Natural killer cell (primary cell): ENCODE measurements at regions not wholly inside any gene's neighbourhood (a gene's known extent, or its start where the extent isn't known, plus 50 kb on each side); places are given as distances from the start of the nearest gene placed in this dataset.

ENCODE experiments used
- ATAC-seq, 3 donors: fragments of 150-1000 bp in 2 of 3; fragments of 200-7000 bp in 1 of 3; cut with Tn5 transposase; 1 replicate in 1 of 3; 2 replicates in 2 of 3; pipeline ENCODE4 v1.10.0; 2021; ENCODE audit warnings: mild to moderate bottlenecking in 2 of 3, moderate library complexity in 2 of 3
- DNase-seq, 2 donors: peaks; one replicate each; pipeline versions ENCODE4 v3.0.0 to v3.0.0-alpha.2; 2013 to 2021; ENCODE audit warnings: mixed read lengths in 1 of 2
- H3K27ac ChIP-seq: one replicate; pipeline ENCODE4 v1.5.1; 2013; ENCODE audit warnings: mild to moderate bottlenecking, low read length
- H3K27me3 ChIP-seq: one replicate; pipeline ENCODE4 v1.6.1; 2013; ENCODE audit warnings: low read length; ENCODE audit not compliant: control insufficient read depth, insufficient read depth
- H3K36me3 ChIP-seq: one replicate; pipeline ENCODE4 v1.6.1; 2013; ENCODE audit warnings: low read length; ENCODE audit not compliant: control insufficient read depth, insufficient read depth
- H3K4me1 ChIP-seq: one replicate; pipeline ENCODE4 v1.6.1; 2013; ENCODE audit warnings: low read length; ENCODE audit not compliant: control insufficient read depth, insufficient read depth
- H3K4me3 ChIP-seq: one replicate; pipeline ENCODE4 v1.5.1; 2013; ENCODE audit warnings: low read length
- H3K9me3 ChIP-seq: one replicate; pipeline ENCODE4 v1.6.1; 2013; ENCODE audit warnings: low read length; ENCODE audit not compliant: control insufficient read depth, insufficient read depth
- H3K27ac Mint-ChIP-seq, 2 donors: one replicate each; pipeline ENCODE4 v1.8.0; 2022; ENCODE audit warnings: mild to moderate bottlenecking in 2 of 2, mixed read lengths in 2 of 2, moderate library complexity in 1 of 2
- H3K27me3 Mint-ChIP-seq, 2 donors: one replicate each; pipeline ENCODE4 v1.8.0; 2022; ENCODE audit warnings: low read depth in 2 of 2, mixed read lengths in 2 of 2
- H3K36me3 Mint-ChIP-seq: one replicate; pipeline ENCODE4 v1.8.0; 2022; ENCODE audit warnings: mixed read lengths
- H3K4me1 Mint-ChIP-seq, 2 donors: one replicate each; pipeline ENCODE4 v1.8.0; 2022; ENCODE audit warnings: mixed read lengths in 2 of 2
- H3K4me3 Mint-ChIP-seq: one replicate; pipeline ENCODE4 v1.8.0; 2022; ENCODE audit warnings: mild to moderate bottlenecking, moderate library complexity, mixed read lengths
- H3K9me3 Mint-ChIP-seq, 2 donors: one replicate each; pipeline ENCODE4 v1.8.0; 2022; ENCODE audit warnings: mixed read lengths in 2 of 2
- CTCF ChIP-seq: fragments of 200-600 bp; IDR thresholded peaks from one replicate; pipeline ENCODE4 v1.8.0; 2022; ENCODE audit warnings: antibody characterized with exemption
- WGBS: methylation state at CpG from one replicate; pipeline ENCODE4 v1.1.7; 2013; ENCODE audit warnings: missing lambda C conversion rate; ENCODE audit not compliant: insufficient coverage; 5-methylcytosine and 5-hydroxymethylcytosine counted together
- intact Hi-C: fragments of 100-400 bp; cut with micrococcal nuclease; formaldehyde crosslinking; loops from one replicate; pipeline ENCODE4 v1.14.2; 2022

GRCh38 chr18:45156946-45157345 lies 458.3 kb upstream of the SLC14A2 start:
- H3K4me1 ChIP-seq, result no peaks in the 10 kb centered on the region
- ATAC-seq (no peak), DNase-seq (no peak)
- no peaks in the 10 kb centered on the region for H3K27me3 ChIP-seq
- Mint-ChIP-seq H3K27me3 (peaks cover 10 to 12% of the 10 kb centered on the region in 2 donors), H3K27ac (no peak overlapping the region), H3K4me3 (no peak overlapping the region), H3K4me1 (peaks cover 11 to 15% of the 10 kb centered on the region in 2 donors), H3K9me3 (no peaks in the 10 kb centered on the region), H3K36me3 (no peaks in the 10 kb centered on the region)
- no peaks in the 10 kb centered on the region for H3K9me3 ChIP-seq
- no peaks in the 10 kb centered on the region for H3K36me3 ChIP-seq
- H3K27ac ChIP-seq, result no peak overlapping the region
- TF ChIP-seq CTCF, result no peak
- intact Hi-C loops, result no loop called here
- no peak overlapping the region for H3K4me3 ChIP-seq
- 100% methylated on average over 3 of the region's 3 CpGs for WGBS

GRCh38 chr18:45157576-45157975 lies 457.7 kb upstream of the SLC14A2 start:
- H3K27ac Mint-ChIP-seq, result no peak overlapping the region
- ATAC-seq (no peak), DNase-seq (no peak)
- 40% methylated on average over 1 of the region's 1 CpG for WGBS
- H3K9me3 Mint-ChIP-seq, result no peaks in the 10 kb centered on the region
- no peak for TF ChIP-seq CTCF
- peaks cover 14 to 17% of the 10 kb centered on the region in 2 donors for H3K4me1 Mint-ChIP-seq
- intact Hi-C loops, result no loop called here
- no peak overlapping the region for H3K27ac ChIP-seq
- H3K27me3 Mint-ChIP-seq, result peaks cover 10 to 12% of the 10 kb centered on the region in 2 donors
- H3K4me1 ChIP-seq, result no peaks in the 10 kb centered on the region
- H3K27me3 ChIP-seq, result no peaks in the 10 kb centered on the region
- H3K36me3 ChIP-seq, result no peaks in the 10 kb centered on the region
- H3K9me3 ChIP-seq, result no peaks in the 10 kb centered on the region
- H3K36me3 Mint-ChIP-seq, result no peaks in the 10 kb centered on the region
- H3K4me3 ChIP-seq, result no peak overlapping the region
- H3K4me3 Mint-ChIP-seq, result no peak overlapping the region

GRCh38 chr18:45161850-45162249 lies 453.4 kb upstream of the SLC14A2 start:
- Mint-ChIP-seq H3K36me3 (no peaks in the 10 kb centered on the region), H3K9me3 (no peaks in the 10 kb centered on the region), H3K27me3 (peaks cover 6 to 10% of the 10 kb centered on the region in 2 donors), H3K27ac (no peak overlapping the region), H3K4me1 (peaks cover 14 to 17% of the 10 kb centered on the region in 2 donors), H3K4me3 (no peak overlapping the region)
- no peaks in the 10 kb centered on the region for H3K4me1 ChIP-seq
- no peak overlapping the region for H3K4me3 ChIP-seq
- ATAC-seq (no peak), DNase-seq (no peak)
- no peak overlapping the region for H3K27ac ChIP-seq
- H3K27me3 ChIP-seq, result no peaks in the 10 kb centered on the region
- intact Hi-C loops, result no loop called here
- 45% methylated on average over 6 of the region's 6 CpGs for WGBS
- H3K36me3 ChIP-seq, result no peaks in the 10 kb centered on the region
- no peak for TF ChIP-seq CTCF
- no peaks in the 10 kb centered on the region for H3K9me3 ChIP-seq

- DNase-seq (no peak), ATAC-seq (no peak)
- Histone ChIP-seq H3K27me3 (no peaks in the 10 kb centered on the region), H3K9me3 (no peaks in the 10 kb centered on the region), H3K4me3 (no peak overlapping the region), H3K36me3 (no peaks in the 10 kb centered on the region), H3K27ac (no peak overlapping the region), H3K4me1 (no peaks in the 10 kb centered on the region)
- Mint-ChIP-seq H3K27ac (no peak overlapping the region), H3K27me3 (peaks cover 6% of the 10 kb centered on the region in 2 donors), H3K4me1 (peaks cover 14 to 17% of the 10 kb centered on the region in 2 donors), H3K9me3 (no peaks in the 10 kb centered on the region), H3K4me3 (no peak overlapping the region), H3K36me3 (no peaks in the 10 kb centered on the region)
- no peak for TF ChIP-seq CTCF
- 83% methylated on average over 2 of the region's 2 CpGs for WGBS
- intact Hi-C loops, result no loop called here
These were observed 451.4 kb upstream of the SLC14A2 start for GRCh38 chr18:45163871-45164270.
